Activated naive CD4-positive, alpha-beta T cell treated with anti-CD3 and anti-CD28 coated beads, Interleukin-2, amount 10 ng/mL, durations not matched to agents 7 days and 5 days (primary cell): ENCODE measurements at regions not wholly inside any gene's neighbourhood (a gene's known extent, or its start where the extent isn't known, plus 50 kb on each side); places are given as distances from the start of the nearest gene placed in this dataset.

Source experiments
- CTCF ChIA-PET: fragments of 350-600 bp; sonication (Branson Sonifier 250); formaldehyde crosslinking; loops from one replicate; lab custom pipeline; 2021; ENCODE audit warnings: antibody characterized with exemption; lab: Charles Lee
- DNase-seq: peaks from one replicate; pipeline ENCODE4 v3.0.0-alpha.2; 2020
- H3K27ac Mint-ChIP-seq: one replicate; pipeline ENCODE4 v1.8.0; 2021; ENCODE audit warnings: mild to moderate bottlenecking, moderate library complexity, mixed read lengths
- H3K27me3 Mint-ChIP-seq: one replicate; pipeline ENCODE4 v1.8.0; 2021; ENCODE audit warnings: mild to moderate bottlenecking, mixed read lengths
- H3K36me3 Mint-ChIP-seq: one replicate; pipeline ENCODE4 v1.8.0; 2021; ENCODE audit warnings: mixed read lengths
- H3K4me1 Mint-ChIP-seq: one replicate; pipeline ENCODE4 v1.8.0; 2021; ENCODE audit warnings: mixed read lengths
- H3K4me3 Mint-ChIP-seq: one replicate; pipeline ENCODE4 v1.8.0; 2021; ENCODE audit warnings: mild to moderate bottlenecking, moderate library complexity, mixed read lengths
- H3K9me3 Mint-ChIP-seq: one replicate; pipeline ENCODE4 v1.8.0; 2021; ENCODE audit warnings: mixed read lengths

DNA sequence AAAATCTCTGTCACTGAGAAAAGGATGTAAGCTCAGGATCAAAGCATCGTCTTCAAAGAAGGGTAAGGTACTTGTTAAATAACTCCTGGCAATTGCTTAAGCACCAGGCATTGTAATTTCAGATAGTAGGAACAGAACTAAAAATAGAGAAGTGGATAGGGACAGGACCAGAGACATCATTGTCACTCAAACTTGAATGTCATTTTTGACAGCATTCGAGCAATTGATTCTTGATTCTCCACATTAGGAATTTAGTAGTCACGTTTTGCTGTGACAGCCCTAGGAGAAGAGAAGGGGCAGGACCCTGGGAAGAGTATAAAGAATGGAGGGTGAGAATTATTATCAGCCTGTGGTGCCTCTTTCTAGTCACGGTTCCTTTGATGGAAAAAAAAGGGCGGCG lies 50.1 kb upstream of the BACH2 start:
- CTCF ChIA-PET: interaction anchor here (0.6 to 0.9 kb wide), 2 partner anchors 58 to 526 kb away, joined by 3 to 5 read pairs; no protein-coding TSS in a partner anchor
- no peak for DNase-seq
- H3K4me3 Mint-ChIP-seq: no peak overlapping the region
- peaks cover 15% of the 10 kb centered on the region for H3K4me1 Mint-ChIP-seq
- peaks cover 6% of the 10 kb centered on the region for H3K9me3 Mint-ChIP-seq
- H3K36me3 Mint-ChIP-seq: peaks cover 4% of the 10 kb centered on the region
- H3K27ac Mint-ChIP-seq: no peak overlapping the region
- H3K27me3 Mint-ChIP-seq: peaks cover 31% of the 10 kb centered on the region
